Stomach (tissue), 4 donors: ENCODE measurements at regions not wholly inside any gene's neighbourhood (a gene's known extent, or its start where the extent isn't known, plus 50 kb on each side); places are given as distances from the start of the nearest gene placed in this dataset.

Experiments used
- EP300 ChIP-seq: sonication (generic); formaldehyde crosslinking; IDR thresholded peaks from one replicate; pipeline ENCODE4 v1.6.1; 2017; ENCODE audit warnings: antibody characterized with exemption
- POLR2A ChIP-seq, 4 donors: fragments of 450-650 bp; IDR thresholded peaks; one replicate each; pipeline ENCODE4 v1.6.1; 2016; ENCODE audit warnings: antibody characterized with exemption in 4 of 4, control low read depth in 2 of 4, mild to moderate bottlenecking in 1 of 4, moderate library complexity in 1 of 4
- POLR2AphosphoS5 ChIP-seq, 3 donors: sonication (generic); formaldehyde crosslinking; IDR thresholded peaks; one replicate each; pipeline ENCODE4 v1.6.1; 2016; ENCODE audit warnings: antibody characterized with exemption in 3 of 3
- TF ChIP-seq, protein P1 (sequence below), 7 experiments: fragments of 450-650 bp in 4 of 7; fragments of 200-600 bp in 3 of 7; sonication (generic) in 3 of 7; IDR thresholded peaks; one replicate each; pipeline ENCODE4 v1.5.1; 2016 to 2019; ENCODE audit warnings: antibody characterized with exemption in 7 of 7, control low read depth in 2 of 7, mild to moderate bottlenecking in 1 of 7

DNA sequence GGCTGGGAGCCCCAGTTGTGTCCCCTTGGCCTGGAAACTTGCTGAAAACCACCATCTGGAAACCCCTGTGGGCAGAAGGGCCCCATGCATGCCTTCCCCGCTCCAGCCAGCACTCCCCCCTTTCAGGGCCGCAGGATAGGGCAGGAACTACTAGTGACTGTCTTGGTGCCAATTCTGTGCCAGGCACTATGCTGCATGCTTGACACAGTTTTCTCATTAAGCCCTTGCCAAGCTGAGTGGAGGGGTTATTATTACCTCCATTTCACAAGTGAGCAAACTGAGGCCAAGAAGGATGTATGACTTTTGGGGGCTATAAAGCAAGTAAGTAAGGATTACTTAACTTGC is 73.6 kb upstream of the PJA1 start:
- no peak for TF ChIP-seq EP300
- TF ChIP-seq, protein P1, sequence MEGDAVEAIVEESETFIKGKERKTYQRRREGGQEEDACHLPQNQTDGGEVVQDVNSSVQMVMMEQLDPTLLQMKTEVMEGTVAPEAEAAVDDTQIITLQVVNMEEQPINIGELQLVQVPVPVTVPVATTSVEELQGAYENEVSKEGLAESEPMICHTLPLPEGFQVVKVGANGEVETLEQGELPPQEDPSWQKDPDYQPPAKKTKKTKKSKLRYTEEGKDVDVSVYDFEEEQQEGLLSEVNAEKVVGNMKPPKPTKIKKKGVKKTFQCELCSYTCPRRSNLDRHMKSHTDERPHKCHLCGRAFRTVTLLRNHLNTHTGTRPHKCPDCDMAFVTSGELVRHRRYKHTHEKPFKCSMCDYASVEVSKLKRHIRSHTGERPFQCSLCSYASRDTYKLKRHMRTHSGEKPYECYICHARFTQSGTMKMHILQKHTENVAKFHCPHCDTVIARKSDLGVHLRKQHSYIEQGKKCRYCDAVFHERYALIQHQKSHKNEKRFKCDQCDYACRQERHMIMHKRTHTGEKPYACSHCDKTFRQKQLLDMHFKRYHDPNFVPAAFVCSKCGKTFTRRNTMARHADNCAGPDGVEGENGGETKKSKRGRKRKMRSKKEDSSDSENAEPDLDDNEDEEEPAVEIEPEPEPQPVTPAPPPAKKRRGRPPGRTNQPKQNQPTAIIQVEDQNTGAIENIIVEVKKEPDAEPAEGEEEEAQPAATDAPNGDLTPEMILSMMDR (IDR thresholded peaks at IDR 0.05), result no peak
- TF ChIP-seq POLR2A (IDR thresholded peaks at IDR 0.05), result no peak
- TF ChIP-seq POLR2AphosphoS5 (IDR thresholded peaks at IDR 0.05), result no peak
